GM13976 (cell line): ENCODE measurements at regions not wholly inside any gene's neighbourhood (a gene's known extent, or its start where the extent isn't known, plus 50 kb on each side); places are given as distances from the start of the nearest gene placed in this dataset.

Source experiments
- DNase-seq: peaks from one replicate; pipeline ENCODE4 v3.0.0; 2012; ENCODE audit warnings: low spot score
- CTCF ChIP-seq: IDR thresholded peaks from 2 replicates; pipeline ENCODE4 v1.5.1; 2012; ENCODE audit warnings: borderline replicate concordance, mild to moderate bottlenecking; ENCODE audit not compliant: insufficient read depth; ENCODE audit errors: extremely low read depth, missing control alignments, control extremely low read depth
- in situ Hi-C: fragments of 300-500 bp; cut with MboI; formaldehyde crosslinking; loops from one replicate; pipeline ENCODE4 v1.12.0; 2022; ENCODE audit warnings: low sequenced_read_pairs, mixed read lengths, inconsistent platforms; ENCODE audit not compliant: unreplicated experiment

GRCh38 chr5:74222806-74223205 is 417.7 kb downstream of the ENC1 start:
- no peak for TF ChIP-seq CTCF
- no peak for DNase-seq
- in situ Hi-C loops, result no loop called here

- no peak for TF ChIP-seq CTCF
- in situ Hi-C loops, result no loop called here
- DNase-seq, result no peak
These were observed 419.1 kb downstream of the ENC1 start for GRCh38 chr5:74221413-74221812.

- no peak for DNase-seq
- in situ Hi-C loops, result no loop called here
- no peak for TF ChIP-seq CTCF
These were observed 424.5 kb downstream of the ENC1 start for GRCh38 chr5:74216012-74216411.

- TF ChIP-seq CTCF, result peak; percentile 5
- no peak for DNase-seq
- in situ Hi-C loops, result no loop called here
These were observed 428.2 kb downstream of the ENC1 start for GRCh38 chr5:74212336-74212735.

DNA sequence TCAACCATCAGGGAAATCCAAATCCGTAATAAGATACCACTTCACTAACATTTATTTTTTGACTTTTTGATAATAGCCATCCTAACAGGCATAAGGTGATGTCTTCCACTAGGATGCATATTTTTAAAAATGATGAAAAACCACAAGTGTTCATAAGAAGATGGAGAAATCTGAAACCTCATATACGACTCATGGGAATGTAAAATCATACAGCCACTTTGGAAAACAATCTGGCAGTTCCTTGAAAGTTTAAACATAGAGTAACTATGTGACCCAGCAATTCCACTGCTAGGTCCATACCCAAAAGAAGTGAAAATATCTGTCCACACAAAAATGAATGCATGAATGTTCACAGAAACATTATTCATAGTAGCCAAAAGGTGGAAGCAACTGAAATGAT is 431.0 kb downstream of the ENC1 start:
- in situ Hi-C loops, result no loop called here
- no peak for TF ChIP-seq CTCF
- no peak for DNase-seq

DNA sequence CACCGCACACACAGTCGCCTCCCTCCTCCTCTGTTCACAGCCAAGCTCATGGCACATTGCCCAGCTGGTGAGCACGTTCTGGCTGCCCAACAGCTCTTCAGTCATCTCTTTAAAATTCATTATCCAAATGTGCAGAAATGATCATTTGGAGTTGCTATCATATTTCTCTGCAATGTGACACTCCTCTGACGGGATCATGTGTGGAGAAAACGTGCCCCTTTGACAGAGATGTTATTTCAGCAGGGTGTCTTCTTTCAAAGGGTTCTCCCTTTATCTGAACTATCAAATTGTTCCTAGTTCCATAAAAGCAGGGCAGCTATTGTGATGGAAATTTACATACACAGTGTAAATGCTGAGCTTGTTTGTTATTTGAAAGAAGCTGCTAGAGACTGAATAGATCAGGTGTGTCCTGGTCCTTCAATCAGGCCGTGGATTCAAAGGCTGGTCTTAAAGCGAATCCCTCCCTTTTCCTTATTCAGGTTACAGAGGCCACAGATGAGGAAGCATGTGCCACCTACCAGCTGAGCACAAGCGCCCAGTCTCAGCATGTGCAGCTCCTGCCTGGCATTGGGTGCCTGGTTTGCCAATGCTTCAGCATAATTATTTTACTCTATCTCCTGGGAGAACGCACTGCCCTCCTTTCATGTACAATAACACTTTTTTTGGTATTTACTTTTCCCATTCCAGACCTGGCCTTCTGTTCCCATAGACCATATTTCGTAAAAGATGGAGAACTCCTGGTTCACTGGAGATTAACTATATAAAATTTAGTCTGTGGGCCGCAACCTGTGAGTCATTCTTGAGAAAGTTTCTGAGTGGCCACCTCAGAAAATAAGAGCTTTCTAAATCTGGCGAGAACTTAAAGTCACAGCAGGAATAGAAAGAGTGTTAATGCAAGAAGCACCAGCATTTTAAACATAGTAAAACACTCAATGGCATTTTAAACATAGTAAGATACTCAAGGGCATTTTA is 433.7 kb downstream of the ENC1 start:
- in situ Hi-C loops, result no loop called here
- TF ChIP-seq CTCF, result no peak

More for the DNA sequence above, 433.7 kb downstream of the ENC1 start:
- DNase-seq, result no peak
